DMS 273 (cell line): ENCODE measurements at regions not wholly inside any gene's neighbourhood (a gene's known extent, or its start where the extent isn't known, plus 50 kb on each side); places are given as distances from the start of the nearest gene placed in this dataset.

Source experiments
- DNase-seq: peaks from one replicate; lab custom pipeline; 2025; ENCODE audit not compliant: unreplicated experiment; lab: John Stamatoyannopoulos, UW

DNA sequence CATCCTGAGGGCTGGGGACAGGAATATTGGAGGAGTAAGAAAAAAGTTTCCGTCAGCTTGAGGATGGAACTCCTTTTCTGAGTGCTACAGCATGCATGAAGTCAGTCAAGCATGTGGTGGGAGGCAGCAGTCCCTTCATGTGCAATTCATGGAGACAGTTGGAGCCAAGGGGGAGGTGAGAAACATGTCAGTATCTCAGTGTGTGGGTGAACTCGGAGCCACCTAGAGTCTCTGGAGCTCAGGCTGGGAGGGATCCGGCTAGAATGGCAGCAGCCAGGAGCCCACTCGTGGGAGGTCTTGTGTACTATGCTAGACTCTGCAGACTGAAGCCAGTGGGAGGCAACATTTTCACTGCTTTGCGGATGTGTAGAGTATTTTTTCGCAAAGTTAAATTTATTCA, 60.3 kb downstream of the AVPR1A start:
- DNase-seq, result no peak

DNA sequence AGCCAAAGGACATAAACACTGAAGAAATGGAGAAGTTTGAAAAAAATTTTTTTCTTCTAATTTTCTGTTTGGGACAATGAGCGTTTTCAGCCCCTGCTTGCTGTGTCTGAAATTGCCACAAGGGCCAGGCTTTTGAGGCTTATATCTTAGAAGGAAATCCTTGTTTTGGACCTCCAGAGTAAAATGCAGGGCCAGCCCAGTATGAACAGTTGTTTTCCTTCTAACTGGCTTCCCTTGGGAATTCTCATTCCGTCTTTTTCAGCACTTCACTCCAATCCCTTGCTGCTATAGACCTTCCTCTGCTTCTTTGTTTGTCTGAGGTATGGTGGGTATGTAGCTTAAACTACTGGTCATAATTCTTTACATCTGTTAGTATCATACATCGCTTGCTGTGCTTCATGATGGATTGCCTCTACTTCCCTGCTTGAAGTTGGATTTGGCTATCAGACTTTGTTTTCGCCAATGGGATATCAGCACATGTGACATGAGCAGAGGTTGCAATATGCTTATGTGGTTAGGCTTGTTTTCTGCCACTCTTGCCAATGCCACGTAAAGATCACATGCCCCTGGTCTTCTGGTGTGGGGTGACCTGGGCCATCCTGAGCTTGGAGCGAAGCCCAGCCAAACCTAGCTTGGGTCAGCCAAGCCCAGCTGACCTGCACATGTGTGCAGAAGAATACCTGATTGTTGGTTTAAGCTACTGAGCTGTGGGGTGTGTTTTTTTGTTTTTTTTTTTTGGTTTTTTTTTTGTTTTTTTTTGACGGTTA, 64.7 kb downstream of the AVPR1A start:
- DNase-seq, result no peak

DNA sequence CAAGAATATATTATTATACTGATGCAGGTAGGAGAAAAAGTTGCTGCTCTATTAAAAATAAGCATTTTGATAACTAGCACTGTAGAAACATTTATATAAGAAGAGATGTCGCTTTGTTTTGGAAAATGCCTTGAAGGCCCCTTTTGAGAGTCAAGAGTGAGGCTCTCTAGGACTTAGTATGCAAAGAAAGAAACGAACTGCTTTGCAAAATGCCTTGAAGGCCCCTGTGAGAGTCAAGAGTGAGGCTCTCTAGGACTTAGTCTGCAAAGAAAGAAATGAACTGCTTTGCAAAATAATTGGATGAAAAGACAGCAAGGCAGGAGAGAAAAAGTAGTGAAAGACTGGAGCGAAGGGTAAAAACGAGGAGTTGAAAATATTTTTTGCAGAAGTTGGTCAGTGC, 65.9 kb downstream of the AVPR1A start:
- DNase-seq, result no peak

DNA sequence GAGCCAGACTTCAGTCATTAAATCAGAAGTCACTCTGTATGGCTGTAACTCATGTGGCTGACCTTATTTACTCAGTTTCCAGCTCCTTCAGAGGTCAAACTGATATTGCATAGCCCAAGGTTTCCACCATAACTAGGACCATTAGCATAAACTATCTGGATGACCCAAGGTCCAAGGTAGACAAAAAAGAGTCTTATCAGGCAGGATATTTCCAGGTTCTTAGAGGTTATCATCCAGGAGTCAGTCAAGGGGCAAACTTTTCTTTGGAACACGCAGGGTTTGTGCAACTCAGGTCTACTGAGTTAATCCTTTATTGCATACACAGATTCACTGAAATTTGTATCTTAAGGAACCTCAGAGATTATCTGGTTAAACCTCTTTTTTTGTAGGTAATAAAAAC, 66.5 kb downstream of the AVPR1A start:
- DNase-seq, result no peak

DNA sequence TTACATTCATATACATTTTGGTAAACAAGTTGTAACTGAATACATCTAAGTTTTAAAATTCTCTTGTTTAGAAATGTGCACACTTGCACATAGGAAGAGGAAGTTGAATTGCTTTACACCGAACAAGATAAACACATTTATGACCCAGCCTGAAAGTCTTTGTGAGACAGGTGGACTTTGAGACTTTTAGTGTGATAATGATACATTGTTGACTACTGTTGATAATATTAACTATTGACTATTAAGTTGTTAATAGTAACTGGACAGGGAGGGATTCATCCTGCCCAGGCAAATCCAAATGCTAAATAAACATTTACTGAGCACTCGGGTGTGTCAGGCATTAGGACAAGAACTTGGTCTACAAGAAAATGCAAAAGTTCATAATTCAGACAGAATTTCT, 68.0 kb downstream of the AVPR1A start:
- no peak for DNase-seq

DNA sequence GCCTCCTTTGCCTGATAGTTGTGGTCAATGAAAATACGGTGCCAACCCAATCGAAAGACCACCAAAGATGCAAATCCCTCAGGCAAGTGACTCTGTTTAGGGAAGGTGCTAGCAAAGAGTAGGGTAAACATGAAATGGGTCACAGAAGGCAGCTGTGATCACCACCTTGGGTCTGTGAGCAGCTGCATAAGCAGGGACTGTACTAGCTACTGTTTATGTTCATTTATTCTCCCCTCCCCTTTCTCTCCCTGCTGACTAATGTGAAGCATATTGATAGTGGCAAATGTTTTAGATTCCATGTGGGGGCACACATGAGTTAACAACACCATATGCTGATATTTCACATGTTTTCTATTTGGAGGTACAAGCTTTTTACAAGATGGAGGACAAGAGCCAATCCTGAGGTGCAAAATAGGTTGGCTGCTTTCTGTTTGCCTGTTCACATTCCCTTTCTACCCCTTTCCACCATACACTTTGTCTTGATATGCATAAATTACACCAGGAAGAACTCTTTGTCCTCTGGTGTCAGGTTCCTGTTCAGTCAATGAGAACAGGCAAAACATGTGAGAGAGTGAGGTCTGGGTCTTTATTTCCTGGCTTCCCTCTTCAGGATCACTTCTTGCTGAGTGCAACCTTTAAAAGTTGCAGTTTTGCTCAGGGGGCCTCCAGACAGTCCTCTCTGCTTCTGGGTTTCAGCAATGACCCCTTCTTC, 71.1 kb downstream of the AVPR1A start:
- DNase-seq, result peak; percentile 36

DNA sequence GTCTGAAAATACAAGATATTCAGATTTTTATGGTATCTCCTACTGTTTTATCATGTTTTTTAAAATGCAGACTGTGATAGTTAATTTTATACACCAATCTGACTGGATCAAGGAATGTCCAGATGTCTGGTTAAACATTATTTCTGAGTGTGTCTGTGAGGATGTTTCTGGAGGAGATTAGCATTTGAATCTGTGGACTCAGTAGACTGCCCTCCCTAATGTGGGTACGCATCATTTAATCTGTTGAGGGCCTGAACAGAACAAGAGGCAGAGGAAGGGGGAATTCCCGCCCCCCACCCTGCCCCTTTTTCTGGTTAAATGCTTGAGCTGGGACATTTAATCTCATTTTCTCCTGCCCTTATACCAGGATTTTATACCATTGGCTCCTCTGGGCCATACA, 72.1 kb downstream of the AVPR1A start:
- DNase-seq, result no peak

DNA sequence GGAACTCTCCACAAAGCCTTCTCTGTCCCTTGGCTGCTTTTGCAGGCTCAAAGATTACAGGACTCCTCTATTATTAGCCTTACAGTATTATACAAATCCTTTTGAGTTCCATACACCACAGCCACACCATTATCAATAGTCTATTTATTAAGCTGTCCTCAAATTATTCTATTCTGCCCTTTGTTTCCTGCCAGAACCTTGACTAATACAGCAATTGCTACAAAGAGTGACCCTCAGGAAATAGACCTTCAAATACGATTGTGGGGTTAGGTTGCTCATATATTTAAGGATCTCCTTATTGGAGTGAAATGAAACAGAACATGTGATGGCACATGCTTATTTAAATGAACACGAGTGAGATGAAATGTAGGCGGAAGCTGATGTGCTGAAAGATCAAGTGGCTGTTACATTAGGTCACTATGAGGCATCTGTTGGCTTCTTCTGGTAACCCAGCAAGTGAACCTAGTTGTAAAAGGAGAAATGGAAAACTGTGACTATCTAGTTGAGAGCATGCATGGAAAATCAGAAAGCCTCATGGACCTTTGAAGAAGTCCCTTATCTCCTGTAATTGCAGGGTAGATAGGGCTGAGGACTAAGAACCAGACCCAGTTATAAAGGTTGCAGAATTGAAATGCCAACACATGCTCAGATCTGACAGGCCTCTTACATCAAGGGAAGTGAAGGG, 75.5 kb downstream of the AVPR1A start:
- no peak for DNase-seq

DNA sequence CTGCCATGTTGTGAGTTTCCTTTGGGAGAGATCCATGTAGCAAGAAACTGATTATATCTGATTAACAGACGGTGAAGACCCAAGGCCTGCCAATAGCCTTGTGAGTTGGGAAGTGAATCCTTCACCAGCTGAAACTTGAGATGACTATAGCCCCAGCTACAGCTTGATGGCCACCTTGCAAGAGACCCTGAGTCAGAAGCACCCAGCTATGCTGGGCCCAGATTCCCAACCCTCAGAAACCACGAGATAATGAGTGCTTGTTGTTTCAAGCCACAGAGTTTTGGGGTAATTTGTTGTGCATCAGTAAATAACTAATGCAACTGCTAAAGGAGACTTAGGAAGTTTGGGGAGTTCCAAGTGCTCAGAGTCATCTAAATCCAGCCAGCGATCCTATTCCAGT, 80.3 kb downstream of the AVPR1A start:
- peak; percentile 12 for DNase-seq

DNA sequence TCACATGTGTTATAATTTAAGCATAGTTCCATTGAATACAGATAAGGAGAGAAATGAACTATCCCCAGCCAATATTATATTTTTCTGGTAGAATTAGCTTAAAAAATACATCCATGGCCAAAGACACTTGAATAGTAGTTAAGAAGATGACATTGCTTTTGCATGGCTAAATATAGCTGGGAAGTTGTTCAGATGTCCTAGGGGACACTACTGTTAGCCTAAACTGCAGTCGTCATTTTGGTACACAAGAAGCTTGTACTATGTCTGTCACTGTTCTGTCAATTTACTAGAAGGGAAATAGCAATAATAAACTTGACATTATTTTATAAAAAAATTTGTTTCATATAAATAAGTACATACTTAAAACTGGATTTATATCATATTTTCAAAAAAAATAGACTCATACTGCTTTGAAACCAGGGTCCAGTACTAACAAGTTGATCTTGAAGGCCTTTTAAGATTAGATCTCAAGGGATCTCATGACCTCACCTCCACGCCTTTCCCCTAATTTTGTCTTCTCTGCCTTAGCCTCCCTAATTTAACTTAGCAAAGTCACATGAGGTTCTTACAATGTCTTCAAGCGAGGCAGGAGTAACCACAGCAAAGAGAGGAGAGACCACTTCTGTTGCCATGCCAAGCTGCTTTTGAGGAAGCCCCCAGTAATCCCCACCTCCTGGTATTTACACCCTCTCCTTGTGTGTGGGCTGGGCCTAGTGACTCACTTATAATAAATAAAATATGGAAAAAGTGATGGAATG, 81.0 kb downstream of the AVPR1A start:
- DNase-seq, result no peak

DNA sequence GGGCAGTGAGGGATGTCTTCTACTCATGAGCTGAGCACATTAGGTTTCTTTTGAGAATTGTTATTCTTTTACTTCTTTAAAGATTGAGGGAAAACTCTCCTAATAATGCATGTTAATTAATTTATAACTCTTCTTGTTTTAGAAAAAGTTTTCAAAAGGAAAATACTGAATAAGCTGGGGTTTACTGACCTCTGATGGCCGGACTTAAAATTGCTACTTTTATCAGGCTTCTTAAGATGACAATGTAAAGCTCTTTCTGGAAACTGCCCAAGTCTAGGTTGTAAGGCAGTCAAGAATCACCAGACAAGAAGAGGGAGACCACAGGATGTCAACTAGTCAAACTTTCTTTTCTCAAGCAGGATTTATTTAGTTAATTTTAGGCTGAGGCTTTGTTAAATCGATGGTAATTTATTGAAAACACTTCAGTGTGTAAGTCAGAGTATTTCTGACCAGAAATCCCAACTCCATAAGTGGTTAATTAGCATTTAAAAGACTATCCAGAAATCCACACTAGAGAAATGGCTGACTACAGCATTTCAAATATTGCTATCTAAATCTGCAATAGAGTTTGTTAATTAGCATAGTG, 82.1 kb downstream of the AVPR1A start:
- DNase-seq, result peak; percentile 67

DNA sequence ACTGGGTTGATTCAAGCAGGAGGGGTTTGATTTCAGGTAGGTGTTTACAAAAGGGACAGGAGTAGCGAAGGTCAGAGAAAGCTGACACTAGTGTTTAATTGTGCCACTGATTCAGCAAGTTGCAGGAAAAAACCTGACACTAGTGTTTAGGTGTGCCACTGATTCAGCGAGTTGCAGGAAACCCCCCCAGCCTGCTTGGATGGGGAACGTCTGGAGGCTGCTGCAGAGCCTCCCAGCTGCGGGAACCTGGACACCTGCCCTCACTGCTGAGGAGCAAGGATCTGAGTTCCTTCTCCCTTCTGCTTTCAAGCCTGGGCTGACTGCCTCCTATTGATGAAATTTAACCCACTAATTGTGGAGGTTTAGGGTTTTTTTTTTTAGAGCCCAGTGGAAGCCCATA, 84.2 kb downstream of the AVPR1A start:
- no peak for DNase-seq

DNA sequence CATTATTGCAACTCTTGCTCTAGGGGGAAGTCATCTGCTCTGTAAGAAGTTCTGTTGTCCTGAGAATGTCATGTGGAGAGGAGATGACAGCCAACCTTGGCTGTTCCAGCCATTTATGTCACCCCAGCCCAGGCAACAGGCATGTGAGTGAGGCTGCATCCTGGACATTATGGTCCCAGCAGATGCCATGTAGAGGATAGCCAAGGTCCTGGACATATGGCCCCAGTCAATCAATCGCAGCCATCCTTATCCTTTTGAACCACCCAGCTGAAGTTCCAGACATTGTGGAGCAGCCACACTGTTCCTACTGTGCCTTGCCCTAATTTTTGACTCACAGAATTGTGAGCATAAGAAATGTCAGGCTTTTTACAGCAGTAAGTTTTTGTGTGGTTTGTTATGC, 84.9 kb downstream of the AVPR1A start:
- DNase-seq, result no peak

DNA sequence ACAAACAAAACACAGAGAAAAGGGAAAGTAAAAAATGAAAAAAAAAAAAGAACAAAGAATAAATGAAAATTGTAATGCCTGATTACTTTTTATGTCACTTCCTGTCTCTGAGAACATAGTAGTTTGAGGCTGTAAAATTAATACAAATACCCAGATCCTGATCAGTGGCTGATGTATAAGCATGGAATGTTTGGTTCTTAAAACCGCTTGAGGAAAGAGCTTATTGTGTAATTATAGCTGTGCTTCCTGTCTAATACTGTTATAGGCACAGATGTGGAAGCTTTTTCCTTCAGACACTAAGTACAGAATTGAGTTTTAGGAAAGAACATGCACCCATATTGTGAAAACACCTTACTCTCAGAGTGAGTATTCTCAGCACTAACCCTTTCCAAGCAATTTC, 86.9 kb downstream of the AVPR1A start:
- no peak for DNase-seq

DNA sequence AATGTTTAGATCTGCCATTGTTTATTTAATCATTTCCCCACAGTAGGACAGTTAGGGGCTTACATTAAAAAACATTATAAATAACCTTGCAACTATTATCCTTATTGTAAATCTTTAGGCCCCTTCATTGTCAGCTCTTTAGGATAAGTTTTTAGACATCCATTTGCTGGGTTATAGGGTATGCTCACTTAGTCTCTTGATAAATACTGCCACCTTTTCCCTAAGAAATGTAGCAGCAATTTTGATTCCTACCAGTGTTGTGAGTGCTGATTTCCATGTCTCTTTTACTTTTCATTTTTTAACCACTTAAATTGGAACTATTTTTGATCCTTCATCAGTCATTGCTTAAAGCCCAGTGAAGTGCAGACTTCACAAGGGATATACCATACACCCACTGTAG, 94.4 kb downstream of the AVPR1A start:
- no peak for DNase-seq

DNA sequence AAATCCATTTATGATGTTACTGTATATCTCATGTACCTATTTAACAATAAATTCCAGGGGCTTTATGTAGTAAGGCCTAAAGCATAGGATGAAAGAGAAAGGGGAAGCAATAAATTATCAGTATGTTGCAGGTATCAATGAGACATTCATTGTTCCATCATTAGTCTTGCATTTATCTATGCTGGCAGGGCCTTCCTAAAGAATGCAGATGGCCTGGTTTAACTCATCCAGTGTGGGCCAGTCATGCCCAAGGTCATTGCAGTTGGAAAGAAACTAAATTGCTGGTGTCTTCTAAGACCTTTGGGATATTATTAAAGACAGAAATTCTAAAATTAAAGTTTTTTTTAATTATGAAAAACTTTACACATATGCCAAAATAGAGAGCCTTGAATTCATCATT, 98.3 kb downstream of the AVPR1A start:
- no peak for DNase-seq

DNA sequence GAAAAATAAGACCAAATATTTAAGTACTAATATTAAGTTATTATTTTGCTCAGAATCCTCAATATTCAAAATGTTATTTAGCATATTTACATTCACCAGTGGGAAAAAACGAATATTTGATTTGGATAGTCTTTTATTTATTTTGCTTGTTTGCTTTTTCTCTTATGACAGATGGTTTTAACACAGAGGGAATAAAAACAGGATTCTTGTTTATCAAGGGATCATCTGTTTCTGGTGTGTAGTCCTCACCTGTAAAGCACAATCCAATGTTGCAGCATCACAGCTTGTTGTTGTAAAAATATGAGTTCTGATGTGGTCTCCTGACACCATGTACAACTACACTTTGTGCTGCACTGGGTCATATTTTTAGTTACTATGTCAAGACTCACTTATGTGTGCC, 103.9 kb downstream of the AVPR1A start:
- no peak for DNase-seq

DNA sequence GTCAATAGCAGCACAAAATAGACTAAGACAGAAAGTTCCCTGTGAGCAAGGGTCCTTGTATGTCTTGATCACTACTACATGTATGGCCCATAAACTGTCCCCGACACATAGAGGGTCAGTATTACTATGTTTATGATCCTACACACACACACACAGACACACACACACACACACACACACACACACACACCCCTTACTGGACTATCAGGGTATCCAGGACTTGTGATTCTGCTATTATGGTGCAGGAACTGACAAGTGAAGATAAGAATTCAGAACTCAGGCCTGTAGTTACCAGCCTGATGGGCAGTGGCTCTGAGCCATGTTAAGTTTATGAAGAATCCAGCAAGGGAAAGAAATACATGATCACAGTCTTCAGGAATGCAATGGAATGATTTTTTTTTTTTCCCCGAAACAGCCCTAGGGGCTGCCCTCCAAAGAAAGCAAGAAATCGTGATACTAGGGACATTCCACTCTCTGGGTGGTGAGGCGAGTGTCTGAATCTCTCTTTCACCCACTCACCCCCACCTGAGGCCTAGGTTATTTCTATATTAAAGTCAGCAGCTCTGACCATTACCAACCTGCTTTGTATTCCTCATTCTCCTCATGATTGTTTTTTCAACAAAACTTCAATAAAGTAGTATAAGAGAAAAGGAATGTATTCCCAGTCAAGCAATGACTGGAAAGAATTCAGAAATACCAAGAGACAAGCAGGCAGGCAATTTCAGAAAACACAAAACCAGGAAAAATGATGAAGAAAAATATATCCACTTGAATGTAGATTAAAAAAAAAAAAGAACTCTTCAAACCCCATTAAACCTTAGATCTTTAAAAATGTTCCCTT, 105.8 kb downstream of the AVPR1A start:
- no peak for DNase-seq

DNA sequence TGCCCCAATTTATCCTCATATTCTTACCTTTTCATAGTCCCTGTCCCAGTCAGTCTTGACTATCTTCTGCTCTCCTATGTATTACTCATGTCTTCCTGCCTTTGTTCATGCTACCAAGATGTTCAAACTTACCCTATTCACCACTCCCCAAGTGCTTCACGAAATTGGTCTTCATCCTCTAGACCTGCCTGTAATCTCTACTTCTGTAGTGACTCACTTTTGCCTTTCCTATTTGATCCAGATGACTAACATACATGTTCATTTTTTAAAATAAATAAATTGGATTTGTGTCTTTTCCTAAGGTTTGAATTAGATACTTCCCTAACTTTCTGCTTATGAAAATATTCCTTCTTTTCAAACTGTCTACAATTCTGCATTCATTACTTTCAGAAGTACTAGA, 107.7 kb upstream of the PPM1H start:
- no peak for DNase-seq

DNA sequence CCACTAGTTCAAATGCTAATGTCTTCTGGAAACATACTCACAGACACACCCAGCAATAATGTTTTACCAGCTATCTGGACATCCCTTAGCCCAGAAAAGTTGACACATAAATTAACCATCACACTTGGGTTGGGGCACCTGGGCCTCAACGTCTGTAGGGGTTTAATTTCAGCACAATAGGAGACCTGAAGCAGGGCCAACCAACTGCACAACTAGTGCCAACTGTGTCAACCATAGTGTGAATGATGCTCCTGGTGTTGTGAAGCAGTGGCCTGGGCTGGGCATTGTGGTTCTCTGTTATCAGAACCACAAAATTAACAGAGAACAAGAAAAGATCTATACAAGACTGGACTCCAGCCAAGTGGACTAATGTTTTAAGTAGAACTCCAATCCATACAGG, 106.7 kb upstream of the PPM1H start:
- DNase-seq, result no peak
